ENCODE measurements at regions not wholly inside any gene's neighbourhood (a gene's known extent, or its start where the extent isn't known, plus 50 kb on each side); places are given as distances from the start of the nearest gene placed in this dataset.

- TF ChIP-seq, protein P1, sequence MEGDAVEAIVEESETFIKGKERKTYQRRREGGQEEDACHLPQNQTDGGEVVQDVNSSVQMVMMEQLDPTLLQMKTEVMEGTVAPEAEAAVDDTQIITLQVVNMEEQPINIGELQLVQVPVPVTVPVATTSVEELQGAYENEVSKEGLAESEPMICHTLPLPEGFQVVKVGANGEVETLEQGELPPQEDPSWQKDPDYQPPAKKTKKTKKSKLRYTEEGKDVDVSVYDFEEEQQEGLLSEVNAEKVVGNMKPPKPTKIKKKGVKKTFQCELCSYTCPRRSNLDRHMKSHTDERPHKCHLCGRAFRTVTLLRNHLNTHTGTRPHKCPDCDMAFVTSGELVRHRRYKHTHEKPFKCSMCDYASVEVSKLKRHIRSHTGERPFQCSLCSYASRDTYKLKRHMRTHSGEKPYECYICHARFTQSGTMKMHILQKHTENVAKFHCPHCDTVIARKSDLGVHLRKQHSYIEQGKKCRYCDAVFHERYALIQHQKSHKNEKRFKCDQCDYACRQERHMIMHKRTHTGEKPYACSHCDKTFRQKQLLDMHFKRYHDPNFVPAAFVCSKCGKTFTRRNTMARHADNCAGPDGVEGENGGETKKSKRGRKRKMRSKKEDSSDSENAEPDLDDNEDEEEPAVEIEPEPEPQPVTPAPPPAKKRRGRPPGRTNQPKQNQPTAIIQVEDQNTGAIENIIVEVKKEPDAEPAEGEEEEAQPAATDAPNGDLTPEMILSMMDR (conservative IDR thresholded peaks at IDR 0.05), result no peak
- no peaks in the 10 kb centered on the region for H3K27me3 Mint-ChIP-seq (ENCODE audit: low read depth)
- no peak for DNase-seq (ENCODE audit: low read depth, low spot score)
- H3K4me1 Mint-ChIP-seq, result no peaks in the 10 kb centered on the region
- no peak overlapping the region for H3K27ac Mint-ChIP-seq (ENCODE audit: unreplicated experiment)
- peaks cover 4% of the 10 kb centered on the region for H3K9me3 Mint-ChIP-seq
- no peak overlapping the region for H3K4me3 Mint-ChIP-seq
- H3K36me3 Mint-ChIP-seq (ENCODE audit: low read depth), result no peaks in the 10 kb centered on the region
These were observed 897.4 kb upstream of the TENM4 start for GRCh38 chr11:80338231-80338630.

DNA sequence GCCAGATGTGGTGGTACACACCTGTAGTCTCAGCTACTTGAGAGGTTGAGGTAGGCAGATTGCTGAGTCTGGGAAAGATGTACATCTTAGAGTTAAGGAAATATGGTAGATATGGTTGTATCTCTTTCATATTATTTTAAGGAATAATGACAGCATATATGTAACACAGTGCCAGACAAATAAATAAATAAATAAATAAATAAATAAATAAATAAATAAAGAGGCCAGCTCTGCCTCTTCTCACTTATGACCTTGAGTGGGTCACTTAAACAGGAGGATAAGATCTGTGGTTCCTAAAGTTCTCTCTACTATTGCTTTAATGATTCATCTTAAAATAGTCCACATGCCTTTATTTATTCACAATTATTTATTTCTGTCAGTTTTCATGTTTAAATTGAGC lies 890.9 kb upstream of the TENM4 start:
- DNase-seq (ENCODE audit: low read depth, low spot score), result no peak
- Mint-ChIP-seq H3K27ac (ENCODE audit: unreplicated experiment) (no peak overlapping the region), H3K4me1 (no peaks in the 10 kb centered on the region), H3K36me3 (ENCODE audit: low read depth) (no peaks in the 10 kb centered on the region), H3K9me3 (no peaks in the 10 kb centered on the region), H3K27me3 (ENCODE audit: low read depth) (no peaks in the 10 kb centered on the region), H3K4me3 (no peak overlapping the region)
- TF ChIP-seq, protein P1 (conservative IDR thresholded peaks at IDR 0.05), result no peak

- H3K4me1 Mint-ChIP-seq, result no peaks in the 10 kb centered on the region
- H3K36me3 Mint-ChIP-seq (ENCODE audit: low read depth), result no peaks in the 10 kb centered on the region
- TF ChIP-seq, protein P1 (conservative IDR thresholded peaks at IDR 0.05), result no peak
- no peak for DNase-seq (ENCODE audit: low read depth, low spot score)
- H3K4me3 Mint-ChIP-seq, result no peak overlapping the region
- H3K27ac Mint-ChIP-seq (ENCODE audit: unreplicated experiment), result no peak overlapping the region
- no peaks in the 10 kb centered on the region for H3K9me3 Mint-ChIP-seq
- H3K27me3 Mint-ChIP-seq (ENCODE audit: low read depth), result no peaks in the 10 kb centered on the region
These were observed 889.4 kb upstream of the TENM4 start for GRCh38 chr11:80330264-80330663.

- H3K4me1 Mint-ChIP-seq, result no peaks in the 10 kb centered on the region
- no peak overlapping the region for H3K4me3 Mint-ChIP-seq
- no peaks in the 10 kb centered on the region for H3K36me3 Mint-ChIP-seq (ENCODE audit: low read depth)
- DNase-seq (ENCODE audit: low read depth, low spot score), result no peak
- H3K27ac Mint-ChIP-seq (ENCODE audit: unreplicated experiment), result no peak overlapping the region
- no peaks in the 10 kb centered on the region for H3K27me3 Mint-ChIP-seq (ENCODE audit: low read depth)
- H3K9me3 Mint-ChIP-seq, result no peaks in the 10 kb centered on the region
- TF ChIP-seq, protein P1 (conservative IDR thresholded peaks at IDR 0.05), result no peak
These were observed 887.9 kb upstream of the TENM4 start for GRCh38 chr11:80328774-80329173.

- no peaks in the 10 kb centered on the region for H3K36me3 Mint-ChIP-seq (ENCODE audit: low read depth)
- H3K27me3 Mint-ChIP-seq (ENCODE audit: low read depth), result no peaks in the 10 kb centered on the region
- DNase-seq (ENCODE audit: low read depth, low spot score), result no peak
- H3K27ac Mint-ChIP-seq (ENCODE audit: unreplicated experiment), result no peak overlapping the region
- TF ChIP-seq, protein P1 (conservative IDR thresholded peaks at IDR 0.05), result no peak
- H3K4me3 Mint-ChIP-seq, result no peak overlapping the region
- no peaks in the 10 kb centered on the region for H3K9me3 Mint-ChIP-seq
- H3K4me1 Mint-ChIP-seq, result no peaks in the 10 kb centered on the region
These were observed 887.3 kb upstream of the TENM4 start for GRCh38 chr11:80327956-80328614.

All from neural crest cell (in vitro differentiated cells).